ENCODE measurements at regions not wholly inside any gene's neighbourhood (a gene's known extent, or its start where the extent isn't known, plus 50 kb on each side); places are given as distances from the start of the nearest gene placed in this dataset.

DNA sequence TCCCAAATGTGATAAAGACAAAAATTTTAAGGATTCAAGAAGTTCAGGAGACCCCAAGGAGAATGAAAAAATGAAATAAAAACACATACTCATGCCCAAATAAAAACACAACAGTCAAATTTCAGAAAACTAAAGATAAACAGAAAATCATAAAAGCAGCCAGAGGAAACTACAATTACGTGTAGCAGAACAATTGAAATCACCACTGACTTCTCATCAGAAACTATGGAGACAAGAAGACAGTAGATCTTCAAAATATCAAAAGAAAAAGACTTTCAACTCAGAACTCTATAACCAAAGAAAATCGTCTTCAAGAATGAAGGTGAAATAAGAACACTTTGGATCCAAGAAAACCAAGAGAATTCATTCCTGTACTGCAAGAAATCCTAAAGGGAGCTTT is 54.9 kb downstream of the DIO3 start:
- TF ChIP-seq POLR2A (IDR thresholded peaks at IDR 0.05) (no peak), POLR2AphosphoS5 (IDR thresholded peaks at IDR 0.05) (no peak)
- TF ChIP-seq, protein P1, sequence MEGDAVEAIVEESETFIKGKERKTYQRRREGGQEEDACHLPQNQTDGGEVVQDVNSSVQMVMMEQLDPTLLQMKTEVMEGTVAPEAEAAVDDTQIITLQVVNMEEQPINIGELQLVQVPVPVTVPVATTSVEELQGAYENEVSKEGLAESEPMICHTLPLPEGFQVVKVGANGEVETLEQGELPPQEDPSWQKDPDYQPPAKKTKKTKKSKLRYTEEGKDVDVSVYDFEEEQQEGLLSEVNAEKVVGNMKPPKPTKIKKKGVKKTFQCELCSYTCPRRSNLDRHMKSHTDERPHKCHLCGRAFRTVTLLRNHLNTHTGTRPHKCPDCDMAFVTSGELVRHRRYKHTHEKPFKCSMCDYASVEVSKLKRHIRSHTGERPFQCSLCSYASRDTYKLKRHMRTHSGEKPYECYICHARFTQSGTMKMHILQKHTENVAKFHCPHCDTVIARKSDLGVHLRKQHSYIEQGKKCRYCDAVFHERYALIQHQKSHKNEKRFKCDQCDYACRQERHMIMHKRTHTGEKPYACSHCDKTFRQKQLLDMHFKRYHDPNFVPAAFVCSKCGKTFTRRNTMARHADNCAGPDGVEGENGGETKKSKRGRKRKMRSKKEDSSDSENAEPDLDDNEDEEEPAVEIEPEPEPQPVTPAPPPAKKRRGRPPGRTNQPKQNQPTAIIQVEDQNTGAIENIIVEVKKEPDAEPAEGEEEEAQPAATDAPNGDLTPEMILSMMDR (IDR thresholded peaks at IDR 0.05 in 8 of 11, conservative IDR thresholded peaks at IDR 0.05 in 3 of 11) = no peak

Measured in spleen (tissue), 7 donors.